B cell (primary cell): ENCODE measurements at regions not wholly inside any gene's neighbourhood (a gene's known extent, or its start where the extent isn't known, plus 50 kb on each side); places are given as distances from the start of the nearest gene placed in this dataset.

Experiments used
- ATAC-seq: fragments of 200-7000 bp; cut with Tn5 transposase; one replicate; pipeline ENCODE4 v1.10.0; 2021; ENCODE audit warnings: low read depth, mild to moderate bottlenecking, moderate number of reproducible peaks, moderate library complexity
- CTCF ChIA-PET: fragments of 350-600 bp; sonication (Branson Sonifier 250); formaldehyde crosslinking; loops from one replicate; lab custom pipeline; 2021; ENCODE audit warnings: antibody characterized with exemption, inconsistent platforms; lab: Charles Lee
- POLR2A ChIA-PET: fragments of 350-600 bp; sonication (Branson Sonifier 250); formaldehyde crosslinking; loops from one replicate; lab custom pipeline; 2021; ENCODE audit warnings: antibody characterized with exemption; lab: Charles Lee
- DNase-seq: peaks from one replicate; pipeline ENCODE4 v3.0.0; 2013
- H2AFZ ChIP-seq: 2 replicates; pipeline ENCODE4 v1.6.1; 2012; ENCODE audit warnings: mild to moderate bottlenecking, low read depth, low read length; ENCODE audit not compliant: insufficient read depth, poor library complexity, severe bottlenecking
- H3K27ac ChIP-seq, 2 donors: 1 replicate in 1 of 2; 2 replicates in 1 of 2; pipeline ENCODE4 v1.5.1; 2012 to 2013; ENCODE audit warnings: low read length in 2 of 2, mild to moderate bottlenecking in 2 of 2, moderate library complexity in 1 of 2
- H3K27me3 ChIP-seq, 4 experiments: fragments of 200-600 bp in 1 of 4; sonication (generic) in 1 of 4; replicated peaks in 1 of 4; 1 replicate in 2 of 4; 2 replicates in 2 of 4; pipeline versions ENCODE4 v1.6.1 to v1.7.0; 2013 to 2016; ENCODE audit warnings: low read length in 3 of 4, mild to moderate bottlenecking in 2 of 4, mixed read lengths in 1 of 4, moderate library complexity in 1 of 4; ENCODE audit not compliant: insufficient read depth in 4 of 4, control insufficient read depth in 3 of 4; ENCODE audit errors: control extremely low read depth in 1 of 4
- H3K36me3 ChIP-seq, 2 experiments: replicated peaks in 1 of 2; 1 replicate in 1 of 2; 2 replicates in 1 of 2; pipeline versions ENCODE4 v1.6.1 to v1.7.1; 2013; ENCODE audit warnings: low read length in 1 of 2; ENCODE audit not compliant: insufficient read depth in 2 of 2, control insufficient read depth in 1 of 2; ENCODE audit errors: control extremely low read depth in 1 of 2, extremely low read depth in 1 of 2
- H3K4me1 ChIP-seq, 2 donors: fragments of 200-600 bp in 1 of 2; sonication (generic) in 1 of 2; 1 replicate in 1 of 2; 2 replicates in 1 of 2; pipeline versions ENCODE4 v1.5.1 to v1.6.1; 2013 to 2017; ENCODE audit warnings: low read length in 2 of 2; ENCODE audit not compliant: control insufficient read depth in 2 of 2, insufficient read depth in 2 of 2
- H3K4me2 ChIP-seq: replicated peaks from 2 replicates; pipeline ENCODE3; 2012; ENCODE audit warnings: mild to moderate bottlenecking, low read depth, low read length; ENCODE audit not compliant: poor library complexity, severe bottlenecking
- H3K4me3 ChIP-seq, 5 experiments: fragments of 200-600 bp in 1 of 5; sonication (generic) in 1 of 5; 1 replicate in 3 of 5; 2 replicates in 2 of 5; pipeline versions ENCODE4 v1.5.1 to v1.7.0; 2011 to 2016; ENCODE audit warnings: low read length in 4 of 5, mild to moderate bottlenecking in 4 of 5, low read depth in 2 of 5, control low read depth in 1 of 5, moderate library complexity in 1 of 5; ENCODE audit not compliant: insufficient read depth in 1 of 5; ENCODE audit errors: control extremely low read depth in 1 of 5, extremely low read depth in 1 of 5
- H3K79me2 ChIP-seq: fragments of 200-600 bp; sonication (generic); one replicate; pipeline ENCODE4 v1.6.0; 2016; ENCODE audit warnings: low read length; ENCODE audit not compliant: control insufficient read depth, insufficient read depth
- H3K9ac ChIP-seq: fragments of 200-600 bp; sonication (generic); 2 replicates; pipeline ENCODE4 v1.6.1; 2017; ENCODE audit warnings: mild to moderate bottlenecking, low read length, moderate library complexity
- H3K9me3 ChIP-seq, 3 donors: one replicate each; pipeline versions ENCODE4 v1.6.1 to v1.7.1; 2013; ENCODE audit warnings: low read length in 2 of 3; ENCODE audit not compliant: control insufficient read depth in 2 of 3, insufficient read depth in 1 of 3; ENCODE audit errors: control extremely low read depth in 1 of 3
- H4K20me1 ChIP-seq: 2 replicates; pipeline ENCODE4 v1.6.0; 2012; ENCODE audit warnings: mild to moderate bottlenecking, low read length; ENCODE audit not compliant: insufficient read depth, control insufficient read depth, poor library complexity, severe bottlenecking
- H3K27ac Mint-ChIP-seq: one replicate; pipeline ENCODE4 v1.8.0; 2021; ENCODE audit warnings: mixed read lengths
- H3K27me3 Mint-ChIP-seq: one replicate; pipeline ENCODE4 v1.8.0; 2021; ENCODE audit warnings: mixed read lengths
- H3K4me1 Mint-ChIP-seq: one replicate; pipeline ENCODE4 v1.8.0; 2021; ENCODE audit warnings: mixed read lengths
- H3K4me3 Mint-ChIP-seq: one replicate; pipeline ENCODE4 v1.8.0; 2021; ENCODE audit warnings: mixed read lengths
- H3K9me3 Mint-ChIP-seq: one replicate; pipeline ENCODE4 v1.8.0; 2022; ENCODE audit warnings: mixed read lengths; ENCODE audit not compliant: insufficient read depth
- CTCF ChIP-seq: fragments of 200-600 bp; IDR thresholded peaks from one replicate; pipeline ENCODE4 v1.8.0; 2022; ENCODE audit warnings: antibody characterized with exemption, mild to moderate bottlenecking
- EZH2 ChIP-seq: IDR thresholded peaks from 2 replicates; pipeline ENCODE4 v1.6.1; 2012; ENCODE audit warnings: borderline replicate concordance, low read depth, mild to moderate bottlenecking, moderate library complexity, low read length; ENCODE audit not compliant: insufficient read depth, poor library complexity, severe bottlenecking
- WGBS: methylation state at CpG from one replicate; pipeline ENCODE4 v1.1.5; 2013; ENCODE audit warnings: missing lambda C conversion rate; ENCODE audit not compliant: insufficient coverage; 5-methylcytosine and 5-hydroxymethylcytosine counted together
- intact Hi-C: fragments of 100-400 bp; cut with micrococcal nuclease; formaldehyde crosslinking; loops from one replicate; pipeline ENCODE4 v1.10.0; 2022

GRCh38 chr5:28451483-28451882 is 1413.1 kb upstream of the CDH9 start:
- no peak overlapping the region for H3K9ac ChIP-seq
- H3K4me3 ChIP-seq: no peak overlapping the region
- peaks cover 0 to 2% (median 0%) of the 10 kb centered on the region in 3 donors for H3K9me3 ChIP-seq
- no peaks in the 10 kb centered on the region for H3K4me1 ChIP-seq
- H3K9me3 Mint-ChIP-seq: peaks cover 14% of the 10 kb centered on the region
- ChIA-PET CTCF (no interaction called here), POLR2A (no interaction called here)
- H3K27ac Mint-ChIP-seq: no peak overlapping the region
- intact Hi-C loops: no loop called here
- H3K4me3 Mint-ChIP-seq: no peak overlapping the region
- ATAC-seq: no peak
- H3K4me1 Mint-ChIP-seq: no peaks in the 10 kb centered on the region
- no peak for TF ChIP-seq CTCF
- no peak for TF ChIP-seq EZH2
- H3K79me2 ChIP-seq: no peaks in the 10 kb centered on the region
- H3K27me3 Mint-ChIP-seq: no peaks in the 10 kb centered on the region
- H2AFZ ChIP-seq: no peak overlapping the region
- no peaks in the 10 kb centered on the region for H3K36me3 ChIP-seq
- H3K4me2 ChIP-seq: no peak overlapping the region
- no peak overlapping the region for H3K27ac ChIP-seq
- no peaks in the 10 kb centered on the region for H4K20me1 ChIP-seq
- no peak for DNase-seq
- no peaks in the 10 kb centered on the region for H3K27me3 ChIP-seq

- Histone ChIP-seq H3K4me2 (no peak overlapping the region), H3K27ac (no peak overlapping the region), H3K9me3 (peaks cover 0 to 2% (median 0%) of the 10 kb centered on the region in 3 donors), H3K27me3 (no peaks in the 10 kb centered on the region), H3K79me2 (no peaks in the 10 kb centered on the region), H3K4me1 (no peaks in the 10 kb centered on the region), H3K4me3 (no peak overlapping the region), H3K36me3 (no peaks in the 10 kb centered on the region), H3K9ac (no peak overlapping the region), H4K20me1 (no peaks in the 10 kb centered on the region), H2AFZ (no peak overlapping the region)
- DNase-seq (no peak), ATAC-seq (no peak)
- POLR2A ChIA-PET: no interaction called here
- no peak overlapping the region for H3K4me3 Mint-ChIP-seq
- TF ChIP-seq CTCF (no peak), EZH2 (no peak)
- WGBS: no CpG with 5 or more reads among the region's 3 CpGs
- H3K9me3 Mint-ChIP-seq: peaks cover 14% of the 10 kb centered on the region
- no peak overlapping the region for H3K27ac Mint-ChIP-seq
- intact Hi-C loops: no loop called here
- CTCF ChIA-PET: no interaction called here
- H3K4me1 Mint-ChIP-seq: no peaks in the 10 kb centered on the region
- H3K27me3 Mint-ChIP-seq: no peaks in the 10 kb centered on the region
Measured at GRCh38 chr5:28450997-28451396, 1412.6 kb upstream of the CDH9 start.
